Common myeloid progenitor, CD34-positive (primary cell): ENCODE measurements at regions not wholly inside any gene's neighbourhood (a gene's known extent, or its start where the extent isn't known, plus 50 kb on each side); places are given as distances from the start of the nearest gene placed in this dataset.

ENCODE experiments used
- CTCF ChIA-PET: fragments of 350-600 bp; sonication (Branson Sonifier 250); formaldehyde crosslinking; loops from one replicate; lab custom pipeline; 2021; ENCODE audit warnings: antibody characterized with exemption; lab: Charles Lee
- POLR2A ChIA-PET: fragments of 350-600 bp; sonication (Branson Sonifier 250); formaldehyde crosslinking; loops from one replicate; lab custom pipeline; 2021; ENCODE audit warnings: antibody characterized with exemption; lab: Charles Lee
- DNase-seq, 3 donors: peaks; one replicate each; pipeline versions ENCODE4 v3.0.0 to v3.0.0-alpha.2; 2013
- H3K27ac ChIP-seq, 2 experiments: 1 replicate in 1 of 2; 2 replicates in 1 of 2; pipeline ENCODE4 v1.7.0; 2013; ENCODE audit warnings: inconsistent platforms in 2 of 2, low read length in 2 of 2, mild to moderate bottlenecking in 2 of 2, low read depth in 1 of 2, moderate library complexity in 1 of 2; ENCODE audit not compliant: severe bottlenecking in 2 of 2, insufficient read depth in 1 of 2, poor library complexity in 1 of 2
- H3K27me3 ChIP-seq, 5 experiments: replicated peaks in 2 of 5; 1 replicate in 3 of 5; 2 replicates in 2 of 5; pipeline versions ENCODE4 v1.6.1 to v1.7.0; 2013; ENCODE audit warnings: low read length in 4 of 5, mild to moderate bottlenecking in 2 of 5, moderate library complexity in 2 of 5, inconsistent platforms in 1 of 5; ENCODE audit not compliant: insufficient read depth in 5 of 5, control insufficient read depth in 4 of 5
- H3K36me3 ChIP-seq, 4 experiments: 1 replicate in 2 of 4; 2 replicates in 2 of 4; pipeline versions ENCODE4 v1.6.1 to v1.7.0; 2013; ENCODE audit warnings: low read length in 3 of 4, control low read depth in 1 of 4, mild to moderate bottlenecking in 1 of 4; ENCODE audit not compliant: control insufficient read depth in 4 of 4, insufficient read depth in 4 of 4
- H3K4me1 ChIP-seq, 4 experiments: 1 replicate in 3 of 4; 2 replicates in 1 of 4; pipeline versions ENCODE4 v1.6.1 to v1.7.1; 2013; ENCODE audit warnings: low read length in 3 of 4, mild to moderate bottlenecking in 3 of 4, control low read depth in 1 of 4, inconsistent platforms in 1 of 4, moderate library complexity in 1 of 4; ENCODE audit not compliant: control insufficient read depth in 4 of 4, insufficient read depth in 4 of 4; ENCODE audit errors: control extremely low read depth in 1 of 4
- H3K4me3 ChIP-seq, 7 experiments: 1 replicate in 4 of 7; 2 replicates in 3 of 7; pipeline versions ENCODE4 v1.5.1 to v1.7.0; 2013; ENCODE audit warnings: mild to moderate bottlenecking in 7 of 7, low read length in 6 of 7, moderate library complexity in 6 of 7, inconsistent platforms in 2 of 7, low read depth in 2 of 7, control low read depth in 1 of 7; ENCODE audit not compliant: insufficient read depth in 4 of 7, control insufficient read depth in 1 of 7; ENCODE audit errors: extremely low read depth in 1 of 7
- H3K9me3 ChIP-seq, 5 experiments: 1 replicate in 4 of 5; 2 replicates in 1 of 5; pipeline versions ENCODE4 v1.6.1 to v1.7.1; 2013; ENCODE audit warnings: low read length in 4 of 5, mild to moderate bottlenecking in 2 of 5, inconsistent platforms in 1 of 5, low read depth in 1 of 5, moderate library complexity in 1 of 5; ENCODE audit not compliant: control insufficient read depth in 4 of 5, insufficient read depth in 2 of 5; ENCODE audit errors: control extremely low read depth in 1 of 5
- WGBS: methylation state at CpG from one replicate; pipeline ENCODE4 v1.1.5; 2013; ENCODE audit not compliant: insufficient coverage; 5-methylcytosine and 5-hydroxymethylcytosine counted together

- no peaks in the 10 kb centered on the region for H3K27me3 ChIP-seq
- no peak overlapping the region for H3K4me3 ChIP-seq
- ChIA-PET POLR2A (no interaction called here), CTCF (no interaction called here)
- no peaks in the 10 kb centered on the region for H3K36me3 ChIP-seq
- H3K4me1 ChIP-seq: no peaks in the 10 kb centered on the region
- WGBS: 97% methylated on average over 10 of the region's 10 CpGs
- peaks cover 0 to 6% (median 0%) of the 10 kb centered on the region in 5 experiments for H3K9me3 ChIP-seq
- DNase-seq: no peak
- no peak overlapping the region for H3K27ac ChIP-seq
Measured at GRCh38 chr2:120630031-120630701, 105.5 kb upstream of the GLI2 start.

DNA sequence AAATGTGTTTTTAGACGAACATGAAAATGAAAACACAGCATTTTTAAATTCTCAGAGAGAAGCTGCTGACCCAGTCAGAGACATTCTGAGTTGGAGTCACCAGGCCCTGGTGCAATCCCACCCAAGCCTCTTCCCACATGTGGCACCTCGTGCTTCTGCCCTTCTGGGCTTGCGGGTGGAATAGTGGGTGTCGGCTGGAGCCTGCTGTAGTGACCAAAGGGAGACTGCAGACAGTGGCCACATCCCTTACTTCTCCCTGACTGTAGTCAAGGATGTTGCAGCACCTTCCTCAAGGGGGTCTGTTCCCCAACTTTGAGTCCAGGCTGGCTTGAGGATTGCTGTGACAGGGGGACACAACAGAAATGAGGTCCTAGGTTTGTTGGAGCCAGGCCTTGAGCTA, 104.4 kb upstream of the GLI2 start:
- 92% methylated on average over 4 of the region's 4 CpGs for WGBS
- Histone ChIP-seq H3K9me3 (peaks cover 0 to 6% (median 0%) of the 10 kb centered on the region in 5 experiments), H3K27ac (no peak overlapping the region), H3K27me3 (peaks cover 0 to 8% (median 0%) of the 10 kb centered on the region in 5 experiments), H3K36me3 (no peaks in the 10 kb centered on the region), H3K4me1 (no peaks in the 10 kb centered on the region), H3K4me3 (no peak overlapping the region)
- ChIA-PET POLR2A (no interaction called here), CTCF (no interaction called here)
- no peak for DNase-seq

- peaks cover 0 to 6% (median 0%) of the 10 kb centered on the region in 5 experiments for H3K9me3 ChIP-seq
- H3K4me3 ChIP-seq: no peak overlapping the region
- H3K36me3 ChIP-seq: no peaks in the 10 kb centered on the region
- H3K27ac ChIP-seq: no peak overlapping the region
- POLR2A ChIA-PET: no interaction called here
- H3K4me1 ChIP-seq: no peaks in the 10 kb centered on the region
- CTCF ChIA-PET: no interaction called here
- 44% methylated on average over 3 of the region's 3 CpGs for WGBS
- peaks cover 0 to 8% (median 0%) of the 10 kb centered on the region in 5 experiments for H3K27me3 ChIP-seq
- no peak for DNase-seq
Measured at GRCh38 chr2:120631724-120632123, 103.9 kb upstream of the GLI2 start.

- ChIA-PET CTCF (no interaction called here), POLR2A (no interaction called here)
- no peak overlapping the region for H3K4me3 ChIP-seq
- H3K27ac ChIP-seq: no peak overlapping the region
- no peaks in the 10 kb centered on the region for H3K4me1 ChIP-seq
- 92% methylated on average over 15 of the region's 17 CpGs for WGBS
- no peaks in the 10 kb centered on the region for H3K36me3 ChIP-seq
- DNase-seq: no peak
- H3K9me3 ChIP-seq: peaks cover 0 to 3% (median 0%) of the 10 kb centered on the region in 5 experiments
- peaks cover 0 to 8% (median 0%) of the 10 kb centered on the region in 5 experiments for H3K27me3 ChIP-seq
Measured at GRCh38 chr2:120632796-120633646, 102.6 kb upstream of the GLI2 start.

- DNase-seq: no peak
- ChIA-PET POLR2A (no interaction called here), CTCF (no interaction called here)
- H3K9me3 ChIP-seq: no peaks in the 10 kb centered on the region
- 96% methylated on average over 5 of the region's 6 CpGs for WGBS
- H3K27ac ChIP-seq: no peak overlapping the region
- no peaks in the 10 kb centered on the region for H3K4me1 ChIP-seq
- H3K36me3 ChIP-seq: no peaks in the 10 kb centered on the region
- H3K27me3 ChIP-seq: peaks cover 0 to 8% (median 0%) of the 10 kb centered on the region in 5 experiments
- no peak overlapping the region for H3K4me3 ChIP-seq
Measured at GRCh38 chr2:120634533-120634932, 101.1 kb upstream of the GLI2 start.

GRCh38 chr2:120635146-120635545, 100.5 kb upstream of the GLI2 start:
- ChIA-PET CTCF (no interaction called here), POLR2A (no interaction called here)
- H3K4me3 ChIP-seq: no peak overlapping the region
- no peaks in the 10 kb centered on the region for H3K4me1 ChIP-seq
- H3K27me3 ChIP-seq: peaks cover 0 to 8% (median 0%) of the 10 kb centered on the region in 5 experiments
- H3K36me3 ChIP-seq: no peaks in the 10 kb centered on the region
- 93% methylated on average over 5 of the region's 5 CpGs for WGBS
- no peak for DNase-seq
- no peaks in the 10 kb centered on the region for H3K9me3 ChIP-seq
- no peak overlapping the region for H3K27ac ChIP-seq

DNA sequence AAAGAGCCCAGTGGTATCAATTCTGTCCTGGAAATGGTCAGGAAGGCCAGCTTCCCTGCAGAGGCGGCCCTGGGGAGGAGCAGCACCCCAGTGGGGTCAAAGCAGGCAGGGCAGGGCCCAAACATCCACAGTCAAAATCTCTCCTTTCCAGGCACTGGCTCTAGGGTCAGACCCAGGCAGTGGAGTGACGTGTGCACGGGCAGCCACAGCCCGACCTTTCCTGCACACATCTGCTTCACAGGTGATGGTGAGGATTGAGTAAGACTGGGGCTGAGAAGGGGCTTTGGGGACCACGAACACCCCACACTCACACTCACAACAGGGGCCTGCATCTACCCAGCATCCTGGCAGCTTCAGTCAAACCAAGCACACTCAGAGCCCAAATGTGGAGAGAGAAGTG, 97.8 kb upstream of the GLI2 start:
- ChIA-PET POLR2A (no interaction called here), CTCF (no interaction called here)
- Histone ChIP-seq H3K9me3 (peaks cover 0 to 5% (median 0%) of the 10 kb centered on the region in 5 experiments), H3K4me3 (no peak overlapping the region), H3K27me3 (peaks cover 0 to 8% (median 0%) of the 10 kb centered on the region in 5 experiments), H3K36me3 (no peaks in the 10 kb centered on the region), H3K4me1 (no peaks in the 10 kb centered on the region), H3K27ac (no peak overlapping the region)
- no CpG with 5 or more reads among the region's 5 CpGs for WGBS
- no peak for DNase-seq
